HG03460 (cell line): ENCODE measurements at regions not wholly inside any gene's neighbourhood (a gene's known extent, or its start where the extent isn't known, plus 50 kb on each side); places are given as distances from the start of the nearest gene placed in this dataset.
"Not testable (repeated sequence)": the region's sequence is repeated elsewhere in the genome, so short reads cannot be mapped to it uniquely, and the experiment has no call there.

Experiments
- ATAC-seq: cut with Tn5 transposase; IDR thresholded peaks from one replicate; pipeline ENCODE4 v1.9.1; 2021; ENCODE audit not compliant: unreplicated experiment

GRCh38 chr3:86887876-86888275 lies 103.1 kb downstream of the VGLL3 start:
- ATAC-seq = no peak

DNA sequence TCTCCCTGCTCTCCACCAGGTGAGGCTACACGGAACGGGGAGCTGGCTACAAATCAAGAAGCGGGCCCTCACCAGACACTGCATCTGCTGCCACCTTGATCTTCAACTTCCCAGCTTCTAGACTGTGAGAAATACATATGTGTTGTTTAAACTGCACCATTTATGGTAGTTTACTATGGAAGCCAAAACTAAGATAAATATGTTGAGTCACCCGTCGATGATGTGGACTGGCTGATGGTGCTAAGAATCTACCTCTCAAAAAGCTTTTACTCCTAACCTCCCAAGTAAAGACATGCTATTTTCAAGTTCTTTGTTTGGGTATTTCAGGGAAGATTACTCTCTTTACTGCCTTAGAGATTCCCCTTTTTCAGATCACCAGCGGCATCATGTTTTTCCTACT lies 110.9 kb downstream of the VGLL3 start:
- ATAC-seq = no peak

GRCh38 chr3:86876504-86877181 lies 114.3 kb downstream of the VGLL3 start:
- ATAC-seq = not testable (repeated sequence)

DNA sequence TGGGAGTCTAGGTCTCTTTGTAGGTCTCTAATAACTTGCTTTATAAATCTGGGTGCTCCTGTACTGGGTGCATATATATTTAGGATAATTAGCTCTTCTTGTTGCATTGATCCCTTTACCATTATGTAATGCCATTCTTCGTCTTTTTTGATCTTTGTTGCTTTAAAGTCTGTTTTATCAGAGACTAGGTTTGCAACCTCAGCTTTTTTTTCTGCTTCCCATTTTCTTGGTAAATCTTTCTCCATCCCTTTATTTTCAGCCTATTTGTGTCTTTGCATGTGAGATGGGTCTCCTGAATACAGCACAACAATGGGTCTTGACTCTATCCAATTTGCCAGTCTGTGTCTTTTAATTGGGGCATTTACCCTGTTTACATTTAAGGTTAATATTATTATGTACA lies 116.2 kb downstream of the VGLL3 start:
- not testable (repeated sequence) for ATAC-seq

DNA sequence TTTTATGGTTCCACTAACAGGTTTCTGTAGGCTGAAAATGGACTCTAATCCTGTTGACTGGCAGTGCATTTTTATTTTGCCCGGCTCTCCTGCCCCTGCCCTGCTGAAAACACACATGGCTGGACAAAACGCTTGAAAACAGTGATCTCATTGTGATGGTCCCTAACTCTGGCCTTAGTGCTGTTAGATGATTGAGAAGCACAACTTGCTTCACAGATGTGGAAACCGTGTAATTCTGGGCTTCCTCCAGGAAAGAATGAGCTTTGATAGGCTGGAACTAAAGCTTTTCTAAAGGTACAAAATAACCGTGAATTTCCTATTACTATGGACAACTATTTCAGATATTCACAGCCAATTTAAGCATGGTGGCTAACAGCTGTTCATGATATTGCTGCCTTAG lies 121.4 kb downstream of the VGLL3 start:
- ATAC-seq = no peak

DNA sequence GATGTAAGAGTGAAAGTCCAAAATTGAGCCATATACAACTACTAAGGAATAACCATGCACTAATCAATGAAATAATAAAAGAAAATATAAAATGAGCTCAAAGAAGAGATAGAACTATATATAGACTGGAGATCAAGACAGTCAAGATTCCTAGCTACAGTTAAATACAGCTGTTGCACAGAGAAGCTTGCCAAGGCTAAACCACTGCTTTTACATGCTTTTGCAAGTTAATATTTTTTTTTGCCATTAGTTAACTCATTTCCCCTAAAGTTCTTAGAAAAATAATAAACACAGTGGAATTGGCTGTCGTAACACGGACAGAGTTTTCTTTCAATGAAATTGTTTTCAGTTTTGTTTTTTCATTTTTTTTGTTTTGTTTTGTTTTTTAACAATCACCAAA lies 123.0 kb downstream of the VGLL3 start:
- ATAC-seq = no peak

DNA sequence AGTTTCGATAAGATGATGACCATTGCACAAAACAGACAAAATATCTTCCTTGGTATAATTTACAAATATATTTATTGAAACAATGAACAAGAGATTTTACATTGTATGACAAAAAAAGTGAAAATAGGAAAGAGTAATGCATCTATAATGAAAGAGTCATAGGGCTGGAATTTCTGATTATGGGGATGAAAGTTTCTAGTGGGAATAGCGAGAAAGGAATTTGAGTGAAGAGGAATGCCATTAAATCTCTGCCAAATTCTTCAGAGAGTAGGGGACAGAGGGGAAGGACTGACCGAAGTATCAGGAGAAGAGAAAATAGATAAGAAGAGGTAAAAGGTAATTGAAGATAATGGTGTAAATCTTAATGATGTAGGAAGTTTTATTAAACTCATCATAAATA lies 125.4 kb downstream of the VGLL3 start:
- ATAC-seq = no peak

- no peak for ATAC-seq
Measured at GRCh38 chr3:86856711-86857110, 134.2 kb downstream of the VGLL3 start.

GRCh38 chr3:86849991-86850390 lies 141.0 kb downstream of the VGLL3 start:
- no peak for ATAC-seq

- ATAC-seq = no peak
Measured at GRCh38 chr3:86845726-86846125, 145.2 kb downstream of the VGLL3 start.

DNA sequence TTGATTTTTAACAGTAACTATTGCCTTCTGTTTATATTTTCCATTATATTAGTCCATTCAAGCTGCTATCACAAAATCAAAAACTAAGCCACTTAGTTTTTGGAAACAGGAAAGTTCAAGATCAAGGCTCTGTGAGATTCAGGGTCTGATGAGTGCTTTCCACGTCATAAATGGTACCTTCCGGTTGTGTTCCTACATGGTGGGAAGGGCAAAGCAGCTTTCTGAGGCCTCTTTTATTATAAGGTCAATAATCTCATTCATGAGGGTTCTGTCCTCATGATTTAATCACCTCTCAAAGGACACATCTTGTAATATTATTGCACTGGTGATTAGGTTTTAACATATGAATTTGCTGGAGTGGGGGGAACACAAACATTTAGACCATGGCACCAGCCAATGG lies 152.0 kb downstream of the VGLL3 start:
- ATAC-seq = no peak

GRCh38 chr3:86837871-86838270 lies 153.1 kb downstream of the VGLL3 start:
- ATAC-seq = no peak

GRCh38 chr3:86830566-86830965 lies 160.4 kb downstream of the VGLL3 start:
- ATAC-seq = no peak

DNA sequence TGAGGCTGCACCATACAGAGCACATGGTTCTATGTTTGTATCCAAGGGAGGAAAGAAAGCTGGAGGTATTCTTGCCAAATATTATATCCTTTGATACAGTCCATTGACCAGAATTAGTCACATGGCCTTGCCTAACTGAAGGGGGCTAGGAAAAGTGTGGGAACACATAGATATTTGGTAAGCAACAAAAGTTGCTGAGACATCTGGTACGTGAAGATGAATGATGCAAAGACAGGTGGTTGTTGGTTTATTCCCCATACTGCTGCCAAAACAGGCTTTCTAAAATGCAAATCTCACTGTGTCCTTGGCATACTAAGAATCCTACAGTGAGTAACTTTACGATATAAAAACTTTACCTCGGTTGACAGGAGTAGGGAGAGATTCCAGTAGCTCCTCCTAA lies 162.2 kb downstream of the VGLL3 start:
- no peak for ATAC-seq

DNA sequence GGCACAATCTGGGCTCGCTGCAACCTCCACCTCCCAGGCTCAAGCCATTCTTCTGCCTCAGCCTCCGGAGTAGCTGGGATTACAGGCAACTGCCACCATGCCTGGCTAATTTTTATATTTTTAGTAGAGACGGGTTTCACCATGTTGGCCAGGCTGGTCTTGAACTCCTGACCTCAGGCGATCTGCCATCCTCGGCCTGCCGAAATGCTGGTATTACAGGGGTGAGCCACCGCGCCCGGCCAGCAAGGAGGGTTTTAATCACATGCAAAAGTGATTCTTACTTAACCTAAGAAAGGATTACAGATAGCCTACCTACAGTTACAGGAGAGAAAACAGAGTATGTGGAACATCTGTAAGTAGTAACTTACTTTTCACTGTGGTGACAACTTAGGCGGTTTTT lies 163.4 kb downstream of the VGLL3 start:
- ATAC-seq = not testable (repeated sequence)

- no peak for ATAC-seq
Measured at GRCh38 chr3:86826292-86826691, 164.7 kb downstream of the VGLL3 start.

- no peak for ATAC-seq
Measured at GRCh38 chr3:86815880-86816279, 175.1 kb downstream of the VGLL3 start.

DNA sequence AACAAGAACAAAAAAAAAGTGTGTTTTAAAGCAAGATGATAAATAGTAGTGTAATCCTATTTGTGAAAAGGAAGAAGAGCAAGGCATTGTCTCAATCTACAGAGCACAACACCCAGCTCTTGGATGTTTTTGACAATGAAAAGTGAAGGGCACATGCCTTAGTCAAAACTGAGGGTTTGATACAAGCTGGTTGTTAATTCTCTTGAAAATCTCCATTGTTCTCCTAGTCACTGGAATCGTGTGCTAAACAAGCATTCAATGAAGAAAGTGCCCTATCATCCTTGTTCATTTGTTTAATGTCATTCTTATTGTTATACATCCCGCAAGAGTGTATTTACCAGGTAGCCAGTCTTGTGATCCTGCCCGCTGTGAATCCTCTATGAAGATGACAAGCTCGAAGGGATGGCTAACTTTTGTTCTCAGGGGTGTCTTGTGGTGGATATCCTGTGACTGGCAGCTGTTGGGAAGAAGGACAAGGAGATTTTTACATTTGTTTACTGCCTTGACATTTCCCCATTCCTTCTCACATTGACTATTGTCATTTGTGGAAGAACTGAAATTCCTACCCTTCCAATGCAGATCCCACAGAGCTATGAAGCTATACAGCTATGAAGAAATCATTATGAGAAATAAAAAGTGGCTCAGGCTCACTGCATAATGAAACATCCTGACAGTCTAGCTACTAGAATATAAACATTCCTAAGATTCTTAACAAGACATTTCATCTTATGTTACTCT lies 175.9 kb downstream of the VGLL3 start:
- no peak for ATAC-seq

GRCh38 chr3:86814321-86814720 lies 176.6 kb downstream of the VGLL3 start:
- no peak for ATAC-seq

DNA sequence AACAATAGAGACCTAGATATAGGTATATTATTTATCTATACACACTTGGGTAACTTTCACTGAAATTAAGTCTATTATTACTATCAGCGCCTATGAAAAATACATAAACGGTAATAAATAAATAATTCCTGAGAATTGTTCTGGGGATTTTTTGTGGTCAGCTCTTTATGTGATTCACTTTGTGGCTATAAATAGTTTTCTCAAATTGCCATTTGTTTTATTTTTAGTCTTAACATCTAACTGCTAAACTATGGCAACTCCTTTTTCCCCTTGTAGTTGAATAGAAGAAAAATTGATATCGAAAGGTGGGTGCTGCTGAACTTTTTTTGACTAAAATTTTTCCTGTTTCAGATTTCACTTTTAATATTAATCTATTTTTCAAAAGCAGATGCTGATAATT lies 189.0 kb downstream of the VGLL3 start:
- no peak for ATAC-seq

- ATAC-seq = no peak
Measured at GRCh38 chr3:86801066-86801465, 189.9 kb downstream of the VGLL3 start.

DNA sequence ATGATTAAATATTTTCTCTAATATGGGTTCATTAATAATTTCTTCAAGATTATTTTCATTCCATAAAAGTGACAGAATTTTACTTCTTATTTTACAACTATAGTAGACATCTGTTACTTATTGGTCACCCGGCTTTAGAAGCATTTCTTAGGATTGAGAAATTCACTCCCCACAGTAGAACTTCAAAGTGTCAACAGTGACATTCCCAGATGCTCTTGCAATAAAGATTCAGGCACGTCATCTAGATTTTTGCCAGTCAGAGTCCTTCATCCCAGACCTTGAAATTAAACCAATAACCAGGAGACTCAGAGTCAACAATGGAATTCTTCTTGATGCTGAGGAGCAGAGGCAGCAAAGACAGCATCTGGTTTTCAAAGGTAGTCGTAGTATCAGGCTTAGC lies 190.8 kb downstream of the VGLL3 start:
- no peak for ATAC-seq

- no peak for ATAC-seq
Measured at GRCh38 chr3:86797946-86798345, 193.0 kb downstream of the VGLL3 start.
